ENCODE measurements at regions not wholly inside any gene's neighbourhood (a gene's known extent, or its start where the extent isn't known, plus 50 kb on each side); places are given as distances from the start of the nearest gene placed in this dataset.

DNA sequence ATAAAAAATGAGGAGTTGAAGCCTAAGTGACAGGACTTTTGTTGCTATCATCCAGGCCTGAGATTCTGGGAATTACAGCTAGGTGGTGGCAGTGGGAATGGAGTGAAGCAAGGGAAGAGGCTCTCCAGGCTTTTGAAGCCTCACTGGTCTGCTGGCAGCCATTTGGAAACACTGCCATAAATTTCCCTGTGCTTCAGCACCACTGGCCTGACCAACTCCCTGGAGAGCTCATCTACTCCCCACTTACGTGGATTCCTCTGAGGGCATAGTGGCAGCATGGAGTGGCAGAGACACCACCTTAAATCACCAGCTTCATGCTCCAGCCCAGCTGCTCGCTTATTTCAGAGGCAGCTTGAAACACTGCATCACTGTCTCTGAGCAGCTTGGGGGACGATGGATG, 518.2 kb downstream of the TLR4 start:
- TF ChIP-seq CTCF (IDR thresholded peaks at IDR 0.05) (peak in 1 of 12 donors; percentile 36), POLR2A (IDR thresholded peaks at IDR 0.05) (no peak)
